Lower leg skin (tissue), 3 donors: ENCODE measurements at regions not wholly inside any gene's neighbourhood (a gene's known extent, or its start where the extent isn't known, plus 50 kb on each side); places are given as distances from the start of the nearest gene placed in this dataset.

ENCODE experiments used
- POLR2A ChIP-seq, 2 donors: fragments of 450-650 bp; IDR thresholded peaks; one replicate each; pipeline ENCODE4 v1.6.1; 2016 to 2017; ENCODE audit warnings: antibody characterized with exemption in 2 of 2, mild to moderate bottlenecking in 1 of 2, moderate library complexity in 1 of 2
- TF ChIP-seq, protein P1 (sequence below), 3 donors: fragments of 450-650 bp; IDR thresholded peaks; one replicate each; pipeline ENCODE4 v1.5.1; 2016; ENCODE audit warnings: antibody characterized with exemption in 3 of 3, mild to moderate bottlenecking in 3 of 3, moderate library complexity in 2 of 3

DNA sequence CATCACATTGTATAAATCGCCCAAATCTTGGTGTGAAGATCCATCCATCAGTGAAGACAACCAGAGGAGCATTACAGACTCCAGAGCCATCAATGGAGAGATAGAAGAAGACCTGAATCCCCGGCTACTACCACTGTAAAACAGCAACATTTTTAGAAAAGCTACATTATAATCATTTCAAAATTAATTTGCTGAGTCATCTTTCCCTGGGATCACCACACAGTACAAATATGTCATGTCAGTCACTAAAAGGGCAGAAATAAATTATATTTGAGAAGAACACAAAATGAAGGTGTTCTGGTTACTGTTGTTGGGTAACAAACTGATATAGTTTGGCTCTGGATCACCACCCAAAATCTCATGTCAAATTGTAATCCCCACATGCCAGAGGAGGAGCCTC lies 218.5 kb upstream of the STT3B start:
- TF ChIP-seq, protein P1, sequence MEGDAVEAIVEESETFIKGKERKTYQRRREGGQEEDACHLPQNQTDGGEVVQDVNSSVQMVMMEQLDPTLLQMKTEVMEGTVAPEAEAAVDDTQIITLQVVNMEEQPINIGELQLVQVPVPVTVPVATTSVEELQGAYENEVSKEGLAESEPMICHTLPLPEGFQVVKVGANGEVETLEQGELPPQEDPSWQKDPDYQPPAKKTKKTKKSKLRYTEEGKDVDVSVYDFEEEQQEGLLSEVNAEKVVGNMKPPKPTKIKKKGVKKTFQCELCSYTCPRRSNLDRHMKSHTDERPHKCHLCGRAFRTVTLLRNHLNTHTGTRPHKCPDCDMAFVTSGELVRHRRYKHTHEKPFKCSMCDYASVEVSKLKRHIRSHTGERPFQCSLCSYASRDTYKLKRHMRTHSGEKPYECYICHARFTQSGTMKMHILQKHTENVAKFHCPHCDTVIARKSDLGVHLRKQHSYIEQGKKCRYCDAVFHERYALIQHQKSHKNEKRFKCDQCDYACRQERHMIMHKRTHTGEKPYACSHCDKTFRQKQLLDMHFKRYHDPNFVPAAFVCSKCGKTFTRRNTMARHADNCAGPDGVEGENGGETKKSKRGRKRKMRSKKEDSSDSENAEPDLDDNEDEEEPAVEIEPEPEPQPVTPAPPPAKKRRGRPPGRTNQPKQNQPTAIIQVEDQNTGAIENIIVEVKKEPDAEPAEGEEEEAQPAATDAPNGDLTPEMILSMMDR (IDR thresholded peaks at IDR 0.05), result no peak
- no peak for TF ChIP-seq POLR2A (IDR thresholded peaks at IDR 0.05)
